Astrocyte (in vitro differentiated cells and primary cell): ENCODE measurements at regions not wholly inside any gene's neighbourhood (a gene's known extent, or its start where the extent isn't known, plus 50 kb on each side); places are given as distances from the start of the nearest gene placed in this dataset.

Source experiments
- DNase-seq: peaks from one replicate; pipeline ENCODE4 v3.0.0-alpha.2; 2010; ENCODE audit warnings: low read depth
- FAIRE-seq: peaks from 2 replicates; lab custom pipeline; 2011; peaks lifted over from hg19 to GRCh38; lab: Jason Lieb, UNC
- H2AFZ ChIP-seq: 2 replicates; pipeline ENCODE4 v1.6.0; 2012; ENCODE audit warnings: low read depth, low read length, inconsistent platforms
- H3K27ac ChIP-seq: 2 replicates; pipeline ENCODE4 v1.5.1; 2011; ENCODE audit warnings: low read depth, low read length, inconsistent platforms
- H3K27me3 ChIP-seq: 2 replicates; pipeline ENCODE4 v1.6.0; 2011; ENCODE audit warnings: low read length, inconsistent platforms; ENCODE audit not compliant: insufficient read depth
- H3K36me3 ChIP-seq: 2 replicates; pipeline ENCODE4 v1.5.1; 2011; ENCODE audit warnings: low read length, inconsistent platforms; ENCODE audit not compliant: insufficient read depth
- H3K4me1 ChIP-seq: 2 replicates; pipeline ENCODE4 v1.5.1; 2011; ENCODE audit warnings: low read length, inconsistent platforms; ENCODE audit not compliant: insufficient read depth
- H3K4me2 ChIP-seq: 2 replicates; pipeline ENCODE4 v1.6.0; 2012; ENCODE audit warnings: low read length, inconsistent platforms
- H3K4me3 ChIP-seq: 2 replicates; pipeline ENCODE4 v1.5.1; 2011; ENCODE audit warnings: low read depth, mild to moderate bottlenecking, low read length, inconsistent platforms; ENCODE audit not compliant: insufficient read depth
- H3K79me2 ChIP-seq: 2 replicates; pipeline ENCODE4 v1.6.0; 2012; ENCODE audit warnings: mild to moderate bottlenecking, low read length, inconsistent platforms; ENCODE audit not compliant: insufficient read depth
- H3K9ac ChIP-seq: 2 replicates; pipeline ENCODE4 v1.6.0; 2012; ENCODE audit warnings: mild to moderate bottlenecking, low read length, inconsistent platforms
- H3K9me3 ChIP-seq: 2 replicates; pipeline ENCODE4 v1.5.1; 2012; ENCODE audit warnings: low read depth, mild to moderate bottlenecking, low read length, inconsistent platforms; ENCODE audit not compliant: insufficient read depth
- H4K20me1 ChIP-seq: 2 replicates; pipeline ENCODE4 v1.6.0; 2012; ENCODE audit warnings: low read length, inconsistent platforms; ENCODE audit not compliant: insufficient read depth
- H3K27ac Mint-ChIP-seq: one replicate; pipeline ENCODE4 v1.8.0; 2021; ENCODE audit warnings: mild to moderate bottlenecking, mixed read lengths; ENCODE audit not compliant: unreplicated experiment
- H3K27me3 Mint-ChIP-seq: one replicate; pipeline ENCODE4 v1.8.0; 2021; ENCODE audit warnings: low read depth, mixed read lengths; ENCODE audit not compliant: unreplicated experiment
- H3K36me3 Mint-ChIP-seq: one replicate; pipeline ENCODE4 v1.8.0; 2021; ENCODE audit warnings: low read depth, mixed read lengths; ENCODE audit not compliant: unreplicated experiment
- H3K4me1 Mint-ChIP-seq: one replicate; pipeline ENCODE4 v1.8.0; 2021; ENCODE audit warnings: low read depth, mixed read lengths; ENCODE audit not compliant: unreplicated experiment
- H3K4me3 Mint-ChIP-seq: one replicate; pipeline ENCODE4 v1.8.0; 2021; ENCODE audit warnings: mild to moderate bottlenecking, moderate library complexity, mixed read lengths; ENCODE audit not compliant: unreplicated experiment
- H3K9me3 Mint-ChIP-seq: one replicate; pipeline ENCODE4 v1.8.0; 2021; ENCODE audit warnings: mild to moderate bottlenecking, mixed read lengths; ENCODE audit not compliant: unreplicated experiment
- CTCF ChIP-seq: IDR thresholded peaks from 2 replicates; pipeline ENCODE4 v1.5.1; 2011; ENCODE audit warnings: low read depth, mild to moderate bottlenecking, inconsistent platforms, low read length, moderate library complexity; ENCODE audit not compliant: insufficient read depth
- EZH2 ChIP-seq: IDR thresholded peaks from 2 replicates; pipeline ENCODE4 v1.6.1; 2012; ENCODE audit warnings: mild to moderate bottlenecking, low read length, inconsistent platforms; ENCODE audit not compliant: insufficient read depth

- H3K9me3 ChIP-seq, result no peaks in the 10 kb centered on the region
- H3K4me2 ChIP-seq, result no peak overlapping the region
- no peak overlapping the region for H3K27ac ChIP-seq
- Mint-ChIP-seq H3K27me3 (no peaks in the 10 kb centered on the region), H3K9me3 (no peaks in the 10 kb centered on the region), H3K27ac (no peak overlapping the region), H3K4me3 (no peak overlapping the region), H3K4me1 (no peaks in the 10 kb centered on the region), H3K36me3 (no peaks in the 10 kb centered on the region)
- no peak overlapping the region for H3K9ac ChIP-seq
- peak; percentile 74 for DNase-seq
- peaks cover 3% of the 10 kb centered on the region for H3K4me1 ChIP-seq
- TF ChIP-seq CTCF, result no peak
- no peak for TF ChIP-seq EZH2
- no peaks in the 10 kb centered on the region for H3K36me3 ChIP-seq
- peak overlapping the region; percentile 45 for H2AFZ ChIP-seq
- no peaks in the 10 kb centered on the region for H3K79me2 ChIP-seq
- H4K20me1 ChIP-seq, result no peaks in the 10 kb centered on the region
- no peaks in the 10 kb centered on the region for H3K27me3 ChIP-seq
- FAIRE-seq, result no peak
- H3K4me3 ChIP-seq, result no peak overlapping the region
Measured at GRCh38 chr3:177300039-177300833, 103.0 kb upstream of the TBL1XR1 start.

GRCh38 chr3:177300842-177301241 is 103.6 kb upstream of the TBL1XR1 start:
- H4K20me1 ChIP-seq, result no peaks in the 10 kb centered on the region
- TF ChIP-seq EZH2 (no peak), CTCF (no peak)
- no peaks in the 10 kb centered on the region for H3K27me3 ChIP-seq
- no peaks in the 10 kb centered on the region for H3K79me2 ChIP-seq
- H3K27ac ChIP-seq, result no peak overlapping the region
- no peaks in the 10 kb centered on the region for H3K36me3 ChIP-seq
- no peak overlapping the region for H3K4me2 ChIP-seq
- H2AFZ ChIP-seq, result no peak overlapping the region
- H3K4me1 ChIP-seq, result peaks cover 3% of the 10 kb centered on the region
- no peak overlapping the region for H3K4me3 ChIP-seq
- H3K9me3 ChIP-seq, result no peaks in the 10 kb centered on the region
- FAIRE-seq (no peak), DNase-seq (no peak)
- Mint-ChIP-seq H3K27me3 (no peaks in the 10 kb centered on the region), H3K4me3 (no peak overlapping the region), H3K36me3 (no peaks in the 10 kb centered on the region), H3K9me3 (no peaks in the 10 kb centered on the region), H3K27ac (no peak overlapping the region), H3K4me1 (no peaks in the 10 kb centered on the region)
- H3K9ac ChIP-seq, result no peak overlapping the region

GRCh38 chr3:177306252-177306651 is 109.0 kb upstream of the TBL1XR1 start:
- no peaks in the 10 kb centered on the region for H3K9me3 ChIP-seq
- H3K9ac ChIP-seq, result no peak overlapping the region
- no peak overlapping the region for H3K4me3 ChIP-seq
- DNase-seq (peak; percentile 37), FAIRE-seq (no peak)
- peaks cover 2% of the 10 kb centered on the region for H3K9me3 Mint-ChIP-seq
- no peak overlapping the region for H3K4me3 Mint-ChIP-seq
- TF ChIP-seq CTCF, result no peak
- no peaks in the 10 kb centered on the region for H4K20me1 ChIP-seq
- no peaks in the 10 kb centered on the region for H3K79me2 ChIP-seq
- H3K27ac ChIP-seq, result no peak overlapping the region
- H3K4me1 ChIP-seq, result no peaks in the 10 kb centered on the region
- no peaks in the 10 kb centered on the region for H3K36me3 ChIP-seq
- H3K4me1 Mint-ChIP-seq, result no peaks in the 10 kb centered on the region
- no peak overlapping the region for H2AFZ ChIP-seq
- H3K27me3 ChIP-seq, result no peaks in the 10 kb centered on the region
- H3K4me2 ChIP-seq, result no peak overlapping the region
- no peak overlapping the region for H3K27ac Mint-ChIP-seq
- no peaks in the 10 kb centered on the region for H3K27me3 Mint-ChIP-seq
- no peaks in the 10 kb centered on the region for H3K36me3 Mint-ChIP-seq
